HFFc6 (cell line): ENCODE measurements at regions not wholly inside any gene's neighbourhood (a gene's known extent, or its start where the extent isn't known, plus 50 kb on each side); places are given as distances from the start of the nearest gene placed in this dataset.
A peak's percentile ranks its signal among the peaks of the same experiment; 100 is the strongest.

Source experiments
- DNase-seq: peaks from one replicate; pipeline ENCODE4 v3.0.0-alpha.2; 2018
- H3K27ac Mint-ChIP-seq: 2 replicates; pipeline ENCODE4 v1.8.0; 2020; ENCODE audit warnings: mild to moderate bottlenecking, mixed read lengths
- H3K27me3 Mint-ChIP-seq: 2 replicates; pipeline ENCODE4 v1.8.0; 2021; ENCODE audit warnings: mild to moderate bottlenecking, moderate library complexity, mixed read lengths; ENCODE audit not compliant: insufficient read depth
- H3K36me3 Mint-ChIP-seq: 2 replicates; pipeline ENCODE4 v1.8.0; 2021; ENCODE audit warnings: low read depth, mixed read lengths
- H3K4me1 Mint-ChIP-seq: 2 replicates; pipeline ENCODE4 v1.8.0; 2020; ENCODE audit warnings: low read depth, mixed read lengths
- H3K4me3 Mint-ChIP-seq: 2 replicates; pipeline ENCODE4 v1.8.0; 2020; ENCODE audit warnings: mild to moderate bottlenecking, moderate library complexity, mixed read lengths
- H3K9me3 Mint-ChIP-seq: 2 replicates; pipeline ENCODE4 v1.8.0; 2020; ENCODE audit warnings: mild to moderate bottlenecking, mixed read lengths
- TF ChIP-seq, protein P1 (sequence below): fragments of 200-600 bp; sonication (generic); IDR thresholded peaks from 2 replicates; pipeline ENCODE4 v1.5.0; 2021; ENCODE audit warnings: antibody characterized with exemption, mild to moderate bottlenecking

DNA sequence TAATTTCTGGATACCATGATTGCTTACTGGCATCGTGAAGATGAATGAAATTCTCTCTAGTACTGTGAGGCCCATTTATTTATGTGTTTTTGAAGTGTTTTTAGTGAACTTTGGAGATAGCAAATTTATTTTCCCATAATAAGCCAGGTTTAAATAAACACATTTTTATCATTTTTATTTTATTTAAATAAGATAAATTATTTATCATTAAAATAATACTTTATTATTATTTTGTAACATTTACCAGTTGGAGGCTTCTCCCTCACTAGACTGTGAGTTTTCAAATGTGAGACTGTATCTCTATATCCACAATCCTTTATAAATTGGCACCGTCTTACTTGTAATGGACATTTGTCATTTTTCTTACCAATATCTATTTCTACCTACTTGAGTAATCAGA is 351.7 kb downstream of the METTL15 start:
- DNase-seq = no peak
- H3K27me3 Mint-ChIP-seq = no peaks in the 10 kb centered on the region; the same call in 1 of the 2 replicates
- TF ChIP-seq, protein P1, sequence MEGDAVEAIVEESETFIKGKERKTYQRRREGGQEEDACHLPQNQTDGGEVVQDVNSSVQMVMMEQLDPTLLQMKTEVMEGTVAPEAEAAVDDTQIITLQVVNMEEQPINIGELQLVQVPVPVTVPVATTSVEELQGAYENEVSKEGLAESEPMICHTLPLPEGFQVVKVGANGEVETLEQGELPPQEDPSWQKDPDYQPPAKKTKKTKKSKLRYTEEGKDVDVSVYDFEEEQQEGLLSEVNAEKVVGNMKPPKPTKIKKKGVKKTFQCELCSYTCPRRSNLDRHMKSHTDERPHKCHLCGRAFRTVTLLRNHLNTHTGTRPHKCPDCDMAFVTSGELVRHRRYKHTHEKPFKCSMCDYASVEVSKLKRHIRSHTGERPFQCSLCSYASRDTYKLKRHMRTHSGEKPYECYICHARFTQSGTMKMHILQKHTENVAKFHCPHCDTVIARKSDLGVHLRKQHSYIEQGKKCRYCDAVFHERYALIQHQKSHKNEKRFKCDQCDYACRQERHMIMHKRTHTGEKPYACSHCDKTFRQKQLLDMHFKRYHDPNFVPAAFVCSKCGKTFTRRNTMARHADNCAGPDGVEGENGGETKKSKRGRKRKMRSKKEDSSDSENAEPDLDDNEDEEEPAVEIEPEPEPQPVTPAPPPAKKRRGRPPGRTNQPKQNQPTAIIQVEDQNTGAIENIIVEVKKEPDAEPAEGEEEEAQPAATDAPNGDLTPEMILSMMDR = no peak
- no peak overlapping the region for H3K4me3 Mint-ChIP-seq
- H3K36me3 Mint-ChIP-seq = no peaks in the 10 kb centered on the region; the same call in 1 of the 2 replicates
- H3K27ac Mint-ChIP-seq = no peak overlapping the region
- no peaks in the 10 kb centered on the region for H3K9me3 Mint-ChIP-seq
- peaks cover 54% of the 10 kb centered on the region for H3K4me1 Mint-ChIP-seq

DNA sequence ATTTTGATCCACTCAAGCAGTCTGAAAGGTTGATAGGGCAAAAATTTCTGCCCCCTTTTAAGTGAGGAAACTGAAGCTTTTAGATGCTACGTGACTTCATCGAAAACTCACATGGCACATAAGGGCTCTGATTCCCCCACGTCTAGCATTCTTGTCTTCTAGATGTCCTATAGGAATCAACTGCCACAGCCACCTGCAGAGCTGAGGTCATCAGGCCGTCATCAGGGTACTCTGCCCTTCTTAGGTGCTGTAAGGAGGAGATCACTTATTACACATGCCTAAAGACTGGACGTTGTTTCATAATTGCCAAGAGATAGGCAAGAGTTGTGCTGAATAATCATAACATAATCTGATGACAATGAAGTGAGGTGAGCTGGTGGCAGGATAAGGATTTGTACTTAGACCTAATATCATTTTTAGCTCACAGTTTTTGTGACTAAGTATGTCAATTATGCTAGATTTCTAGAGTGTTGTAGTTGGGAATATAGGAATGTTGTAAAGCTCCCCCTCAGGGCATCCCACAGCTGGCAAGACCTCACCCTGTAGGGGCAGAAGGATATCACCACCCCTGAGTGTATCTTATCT is 349.4 kb downstream of the METTL15 start:
- H3K4me1 Mint-ChIP-seq = peaks cover 43% of the 10 kb centered on the region
- no peaks in the 10 kb centered on the region for H3K27me3 Mint-ChIP-seq
- no peak for DNase-seq
- H3K4me3 Mint-ChIP-seq = no peak overlapping the region
- TF ChIP-seq, protein P1 = no peak
- no peak overlapping the region for H3K27ac Mint-ChIP-seq
- no peaks in the 10 kb centered on the region for H3K9me3 Mint-ChIP-seq
- no peaks in the 10 kb centered on the region; the same call in 1 of the 2 replicates for H3K36me3 Mint-ChIP-seq

- Mint-ChIP-seq H3K27ac (peak overlapping the region; percentile 79), H3K4me3 (peak overlapping the region; percentile 18; the same call in 1 of the 2 replicates), H3K4me1 (peaks cover 26% of the 10 kb centered on the region), H3K9me3 (no peaks in the 10 kb centered on the region), H3K36me3 (peaks cover 3% of the 10 kb centered on the region; the same call in 1 of the 2 replicates), H3K27me3 (no peaks in the 10 kb centered on the region; the same call in none of the 2 replicates)
- DNase-seq = peak; percentile 82
- TF ChIP-seq, protein P1 = no peak
Observed at GRCh38 chr11:28448186-28448585, 340.0 kb downstream of the METTL15 start.

- TF ChIP-seq, protein P1 = no peak
- peak; percentile 72 for DNase-seq
- Mint-ChIP-seq H3K4me3 (peak overlapping the region; percentile 13; the same call in 1 of the 2 replicates), H3K9me3 (no peaks in the 10 kb centered on the region), H3K36me3 (peaks cover 3% of the 10 kb centered on the region; the same call in 1 of the 2 replicates), H3K27ac (peak overlapping the region; percentile 79), H3K4me1 (peaks cover 26% of the 10 kb centered on the region), H3K27me3 (no peaks in the 10 kb centered on the region; the same call in none of the 2 replicates)
Observed at GRCh38 chr11:28447226-28447625, 339.0 kb downstream of the METTL15 start.

GRCh38 chr11:28442131-28442530 is 333.9 kb downstream of the METTL15 start:
- Mint-ChIP-seq H3K36me3 (no peaks in the 10 kb centered on the region), H3K27me3 (no peaks in the 10 kb centered on the region; the same call in none of the 2 replicates)
- no peak for DNase-seq

More at GRCh38 chr11:28442131-28442530, 333.9 kb downstream of the METTL15 start:
- Mint-ChIP-seq H3K4me3 (no peak overlapping the region), H3K4me1 (peaks cover 11% of the 10 kb centered on the region), H3K9me3 (no peaks in the 10 kb centered on the region), H3K27ac (no peak overlapping the region)
- TF ChIP-seq, protein P1 = no peak
